ENCODE measurements at regions not wholly inside any gene's neighbourhood (a gene's known extent, or its start where the extent isn't known, plus 50 kb on each side); places are given as distances from the start of the nearest gene placed in this dataset.

DNA sequence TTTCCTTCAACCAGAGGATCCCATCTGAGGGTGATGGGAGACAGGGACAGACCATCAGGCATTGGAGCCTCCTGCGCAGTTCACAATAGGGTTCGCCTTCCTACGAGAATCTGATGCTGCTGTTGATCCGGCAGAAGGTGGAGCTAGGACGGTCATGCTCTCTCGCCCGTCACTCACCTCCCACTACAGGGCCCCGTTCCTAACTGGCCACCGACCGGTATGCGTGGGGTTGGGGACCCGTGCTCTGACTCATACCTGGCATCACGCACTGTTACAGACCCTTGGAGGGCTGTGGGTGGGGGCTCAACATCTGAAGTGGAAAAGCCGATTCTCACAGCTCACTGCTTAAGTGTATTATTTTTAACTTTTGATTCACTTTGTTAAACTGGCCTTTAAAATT lies 402.3 kb downstream of the BRD1 start:
- Mint-ChIP-seq H3K27me3 (peaks cover 0 to 29% (median 9%) of the 10 kb centered on the region in 5 donors), H3K4me3 (no peak overlapping the region)

GRCh38 chr22:49424893-49425270 lies 402.8 kb downstream of the BRD1 start:
- no peak for ATAC-seq
- Mint-ChIP-seq H3K36me3 (peaks cover 0 to 8% (median 0%) of the 10 kb centered on the region in 3 donors), H3K27me3 (peaks cover 0 to 29% (median 10%) of the 10 kb centered on the region in 5 donors), H3K27ac (peak overlapping the region in 1 of 10 donors; percentile 37), H3K4me3 (no peak overlapping the region), H3K4me1 (no peaks in the 10 kb centered on the region), H3K9me3 (peaks cover 0 to 15% (median 8%) of the 10 kb centered on the region in 9 donors)
- DNase-seq, result no peak
- POLR2A ChIA-PET, result no interaction called here

More for the DNA sequence above, 402.3 kb downstream of the BRD1 start:
- POLR2A ChIA-PET, result no interaction called here
- H3K4me1 Mint-ChIP-seq, result no peaks in the 10 kb centered on the region
- no peak for DNase-seq
- peaks cover 0 to 15% (median 8%) of the 10 kb centered on the region in 9 donors for H3K9me3 Mint-ChIP-seq
- no peak for ATAC-seq
- peaks cover 0 to 8% (median 0%) of the 10 kb centered on the region in 3 donors for H3K36me3 Mint-ChIP-seq
- H3K27ac Mint-ChIP-seq, result no peak overlapping the region

DNA sequence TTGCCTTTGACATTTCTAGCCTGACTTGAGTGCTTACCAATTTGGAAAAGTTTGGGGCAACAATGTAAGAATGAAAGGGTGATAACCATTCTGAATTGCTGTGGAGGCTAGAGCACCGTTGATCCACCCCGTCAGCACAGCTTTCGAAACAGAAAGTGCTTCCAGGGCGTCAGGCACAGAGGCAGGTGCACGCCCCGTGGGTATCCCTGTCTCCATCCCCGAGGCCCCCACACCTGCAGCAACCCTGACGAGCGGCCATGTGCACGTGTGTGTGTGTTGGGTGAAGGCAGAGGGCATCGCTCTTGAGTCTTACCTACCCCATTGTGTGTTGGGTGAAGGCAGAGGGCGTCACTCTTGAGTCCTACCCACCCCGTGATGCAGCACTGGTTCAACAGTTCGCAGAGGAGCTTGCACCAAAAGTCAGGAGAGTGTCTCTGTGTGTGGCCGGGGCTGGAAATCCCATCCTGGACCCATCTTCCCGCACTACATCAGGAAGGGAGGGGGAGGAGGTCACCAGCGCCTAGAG lies 404.5 kb downstream of the BRD1 start:
- Mint-ChIP-seq H3K36me3 (peaks cover 0 to 8% (median 0%) of the 10 kb centered on the region in 3 donors), H3K27me3 (peaks cover 3 to 27% (median 13%) of the 10 kb centered on the region in 5 donors), H3K4me3 (no peak overlapping the region), H3K4me1 (no peaks in the 10 kb centered on the region), H3K27ac (no peak overlapping the region), H3K9me3 (peaks cover 0 to 15% (median 8%) of the 10 kb centered on the region in 9 donors)
- POLR2A ChIA-PET, result no interaction called here
- DNase-seq (no peak), ATAC-seq (no peak)

DNA sequence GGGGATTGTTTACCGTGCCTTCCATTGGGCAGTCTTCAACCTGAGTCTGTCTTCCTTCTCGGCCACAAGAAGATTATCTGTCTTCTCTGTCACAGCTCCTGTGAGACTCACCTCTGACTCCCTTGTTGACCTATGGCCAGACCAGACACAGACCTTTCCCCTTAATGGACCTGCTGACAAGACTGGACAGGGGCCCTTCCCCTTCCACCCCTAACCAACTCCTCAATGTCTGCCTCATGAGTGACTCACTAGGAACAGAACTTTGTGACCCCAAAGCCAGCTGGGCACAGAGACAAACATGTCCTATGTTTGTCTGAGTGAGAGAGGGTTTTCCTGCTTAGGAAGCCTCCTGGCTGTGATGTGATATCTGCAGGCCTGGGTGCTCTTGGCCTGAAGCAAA lies 405.0 kb downstream of the BRD1 start:
- H3K36me3 Mint-ChIP-seq, result peaks cover 0 to 8% (median 0%) of the 10 kb centered on the region in 3 donors
- H3K4me3 Mint-ChIP-seq, result no peak overlapping the region
- ATAC-seq (no peak), DNase-seq (no peak)
- peaks cover 3 to 25% (median 9%) of the 10 kb centered on the region in 5 donors for H3K27me3 Mint-ChIP-seq
- H3K4me1 Mint-ChIP-seq, result no peaks in the 10 kb centered on the region
- POLR2A ChIA-PET, result no interaction called here
- no peak overlapping the region for H3K27ac Mint-ChIP-seq
- peaks cover 0 to 15% (median 8%) of the 10 kb centered on the region in 9 donors for H3K9me3 Mint-ChIP-seq

DNA sequence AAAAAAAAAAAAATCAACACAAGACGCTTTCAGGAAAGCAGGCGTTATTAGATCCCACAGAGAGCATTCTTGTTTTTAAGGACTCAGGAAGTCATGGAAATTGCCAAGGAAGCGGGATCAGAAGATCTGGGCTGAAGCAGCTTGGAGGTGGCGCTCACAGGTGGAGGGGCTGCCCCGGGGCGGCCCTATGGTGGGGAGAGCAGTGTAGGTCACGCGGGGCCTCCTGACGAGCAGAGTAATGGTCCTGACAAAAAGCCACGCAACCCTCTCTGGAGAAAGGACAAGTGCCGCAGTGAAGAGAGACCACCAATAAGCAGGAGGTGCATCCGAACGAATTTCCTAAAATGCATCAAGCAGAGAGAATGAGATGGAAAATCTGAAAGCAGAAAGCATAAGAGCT lies 407.0 kb downstream of the BRD1 start:
- H3K4me1 Mint-ChIP-seq, result no peaks in the 10 kb centered on the region
- POLR2A ChIA-PET, result no interaction called here
- DNase-seq, result no peak

DNA sequence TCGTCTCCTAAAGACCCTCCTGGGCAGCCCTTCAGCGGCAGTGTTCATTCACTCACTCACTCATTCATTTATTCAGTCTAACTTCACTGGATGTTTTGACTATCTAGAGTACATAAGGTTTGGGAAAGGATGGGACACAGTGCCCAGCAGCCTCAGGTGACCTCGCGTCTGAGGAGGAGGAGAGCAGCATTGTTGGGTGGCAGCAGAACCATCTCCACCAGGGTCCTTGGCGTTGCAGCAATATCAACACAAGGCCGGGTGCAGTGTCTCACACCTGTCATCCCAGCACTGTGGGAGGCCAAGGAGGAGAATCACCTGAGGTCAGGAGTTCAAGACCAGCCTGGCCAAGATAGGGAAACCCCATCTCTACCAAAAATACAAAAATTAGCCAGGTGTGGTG lies 408.0 kb downstream of the BRD1 start:
- ATAC-seq, result no peak
- peaks cover 0 to 15% (median 8%) of the 10 kb centered on the region in 9 donors for H3K9me3 Mint-ChIP-seq
- no peak overlapping the region for H3K27ac Mint-ChIP-seq
- peaks cover 5 to 34% (median 9%) of the 10 kb centered on the region in 5 donors for H3K27me3 Mint-ChIP-seq
- DNase-seq, result no peak
- POLR2A ChIA-PET, result no interaction called here
- no peaks in the 10 kb centered on the region for H3K4me1 Mint-ChIP-seq
- peaks cover 0 to 8% (median 0%) of the 10 kb centered on the region in 3 donors for H3K36me3 Mint-ChIP-seq
- H3K4me3 Mint-ChIP-seq, result no peak overlapping the region

More for the DNA sequence above, 407.0 kb downstream of the BRD1 start:
- H3K27me3 Mint-ChIP-seq, result peaks cover 5 to 34% (median 9%) of the 10 kb centered on the region in 5 donors
- H3K9me3 Mint-ChIP-seq, result peaks cover 0 to 15% (median 8%) of the 10 kb centered on the region in 9 donors
- H3K36me3 Mint-ChIP-seq, result peaks cover 0 to 8% (median 0%) of the 10 kb centered on the region in 3 donors
- H3K4me3 Mint-ChIP-seq, result no peak overlapping the region
- no peak for ATAC-seq
- no peak overlapping the region for H3K27ac Mint-ChIP-seq

DNA sequence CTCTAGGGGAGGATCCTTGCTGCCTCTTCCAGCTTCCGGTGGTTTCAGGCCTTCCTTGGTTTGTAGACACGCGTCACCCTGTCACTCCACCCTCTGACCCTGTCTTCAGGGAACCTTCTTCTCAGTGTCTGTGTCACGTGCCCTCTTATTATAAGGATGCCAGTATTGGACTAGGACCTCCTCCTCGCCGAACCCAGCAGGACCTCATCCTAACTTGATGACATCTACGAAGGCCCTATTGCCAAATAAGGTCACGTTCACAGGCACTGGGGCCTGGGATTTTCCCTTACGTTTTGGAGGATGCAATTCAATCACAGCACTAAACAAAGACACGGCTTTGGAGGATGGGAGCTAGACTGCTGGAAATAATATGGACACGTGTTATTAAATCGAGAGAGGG lies 408.7 kb downstream of the BRD1 start:
- no peaks in the 10 kb centered on the region for H3K4me1 Mint-ChIP-seq
- H3K4me3 Mint-ChIP-seq, result no peak overlapping the region
- H3K27ac Mint-ChIP-seq, result no peak overlapping the region
- ATAC-seq (no peak), DNase-seq (no peak)
- H3K27me3 Mint-ChIP-seq, result peaks cover 5 to 34% (median 8%) of the 10 kb centered on the region in 5 donors
- POLR2A ChIA-PET, result no interaction called here
- H3K9me3 Mint-ChIP-seq, result peaks cover 0 to 15% (median 8%) of the 10 kb centered on the region in 9 donors
- peaks cover 0 to 8% (median 0%) of the 10 kb centered on the region in 3 donors for H3K36me3 Mint-ChIP-seq

GRCh38 chr22:49418341-49418894 lies 409.3 kb downstream of the BRD1 start:
- Mint-ChIP-seq H3K4me1 (no peaks in the 10 kb centered on the region), H3K9me3 (peaks cover 0 to 15% (median 8%) of the 10 kb centered on the region in 9 donors), H3K4me3 (peak overlapping the region in 1 of 10 donors; percentile 6), H3K27ac (no peak overlapping the region), H3K27me3 (peaks cover 5 to 34% (median 8%) of the 10 kb centered on the region in 5 donors), H3K36me3 (peaks cover 0 to 8% (median 0%) of the 10 kb centered on the region in 3 donors)
- POLR2A ChIA-PET, result no interaction called here
- no peak for DNase-seq
- ATAC-seq, result no peak

DNA sequence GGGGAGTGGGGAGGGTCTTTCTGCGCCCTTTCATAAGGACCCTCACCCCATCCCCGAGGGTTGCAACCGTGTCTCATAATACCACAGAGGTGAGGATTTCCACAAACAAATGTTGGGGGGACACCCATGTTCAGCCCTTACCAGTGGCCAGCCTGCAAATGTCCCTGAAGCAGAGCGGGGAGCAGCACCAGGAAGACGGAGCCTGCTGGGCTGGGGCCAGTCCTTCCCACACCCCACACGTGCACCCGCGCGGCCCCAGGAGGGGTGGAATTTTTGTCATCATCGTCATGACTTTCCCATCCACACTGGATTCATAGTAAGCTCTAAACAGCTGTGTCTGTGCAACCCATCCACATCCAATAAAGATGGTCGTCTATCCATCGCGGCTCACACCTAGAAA lies 409.8 kb downstream of the BRD1 start:
- POLR2A ChIA-PET, result no interaction called here
- Mint-ChIP-seq H3K27me3 (peaks cover 5 to 34% (median 8%) of the 10 kb centered on the region in 5 donors), H3K4me1 (no peaks in the 10 kb centered on the region), H3K9me3 (peaks cover 0 to 14% (median 8%) of the 10 kb centered on the region in 9 donors), H3K36me3 (peaks cover 0 to 8% (median 0%) of the 10 kb centered on the region in 3 donors), H3K27ac (peak overlapping the region in 1 of 10 donors; percentile 40), H3K4me3 (no peak overlapping the region)
- no peak for ATAC-seq
- no peak for DNase-seq

DNA sequence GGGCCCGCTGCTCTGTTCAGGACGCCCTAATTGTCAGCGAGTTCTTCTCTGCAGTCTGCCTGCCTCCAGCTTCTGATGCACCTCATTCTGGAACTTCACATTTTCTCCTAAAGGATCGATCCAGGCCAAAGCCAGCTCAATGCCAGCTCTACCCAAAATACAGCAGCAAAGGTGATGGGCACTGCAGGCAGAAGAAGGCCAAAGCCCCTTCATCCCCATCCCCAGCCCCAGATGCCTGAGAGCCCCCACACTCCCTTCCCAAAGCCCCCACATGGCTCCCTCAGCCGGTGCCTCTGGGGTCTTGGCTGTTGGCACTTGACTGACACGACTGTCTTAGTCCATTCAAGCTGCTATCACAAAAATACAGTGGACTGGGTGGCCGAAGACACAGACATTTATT lies 410.3 kb downstream of the BRD1 start:
- peaks cover 0 to 8% (median 0%) of the 10 kb centered on the region in 3 donors for H3K36me3 Mint-ChIP-seq
- no peak for DNase-seq
- H3K27me3 Mint-ChIP-seq, result peaks cover 5 to 34% (median 7%) of the 10 kb centered on the region in 5 donors

GRCh38 chr22:49415151-49415951 lies 412.3 kb downstream of the BRD1 start:
- Mint-ChIP-seq H3K27me3 (peaks cover 5 to 36% (median 9%) of the 10 kb centered on the region in 5 donors), H3K36me3 (no peaks in the 10 kb centered on the region), H3K4me3 (no peak overlapping the region), H3K27ac (no peak overlapping the region), H3K9me3 (peaks cover 0 to 5% (median under 1%) of the 10 kb centered on the region in 9 donors), H3K4me1 (no peaks in the 10 kb centered on the region)
- no peak for ATAC-seq
- POLR2A ChIA-PET, result no interaction called here
- DNase-seq, result no peak

More for the DNA sequence above, 410.3 kb downstream of the BRD1 start:
- H3K27ac Mint-ChIP-seq, result no peak overlapping the region
- peaks cover 0 to 12% (median 8%) of the 10 kb centered on the region in 9 donors for H3K9me3 Mint-ChIP-seq
- POLR2A ChIA-PET, result no interaction called here
- no peak for ATAC-seq
- no peaks in the 10 kb centered on the region for H3K4me1 Mint-ChIP-seq
- no peak overlapping the region for H3K4me3 Mint-ChIP-seq

- no peak for ATAC-seq
- no peaks in the 10 kb centered on the region for H3K4me1 Mint-ChIP-seq
- POLR2A ChIA-PET, result interaction anchor here (0.6 kb wide), 1 partner anchor 906 kb away, joined by 3 read pairs; no protein-coding TSS in a partner anchor
These were observed 414.1 kb downstream of the BRD1 start for GRCh38 chr22:49413551-49413950.

DNA sequence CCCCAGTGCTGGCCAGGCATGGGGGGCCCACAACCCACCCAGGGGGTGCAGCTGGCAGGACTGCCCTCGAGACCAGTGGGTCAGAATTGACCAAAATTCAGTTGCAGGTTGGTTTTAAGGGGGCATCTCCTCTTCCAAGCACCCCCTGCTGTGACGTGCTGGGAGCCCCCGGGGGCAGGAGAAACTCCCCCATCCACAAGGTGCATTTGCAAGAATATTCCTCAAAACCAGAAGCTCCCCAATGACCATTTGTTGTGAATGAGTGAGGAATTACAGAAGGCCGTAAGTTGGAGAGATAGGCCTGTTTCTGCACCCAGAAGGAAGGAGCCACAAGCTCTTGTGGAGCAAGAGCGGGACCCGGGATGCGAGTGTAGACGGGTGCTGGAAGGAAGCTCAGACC lies 414.5 kb downstream of the BRD1 start:
- ATAC-seq (no peak), DNase-seq (no peak)
- Mint-ChIP-seq H3K4me1 (no peaks in the 10 kb centered on the region), H3K4me3 (no peak overlapping the region), H3K27me3 (peaks cover 3 to 35% (median 11%) of the 10 kb centered on the region in 5 donors), H3K9me3 (peaks cover 3 to 17% (median 11%) of the 10 kb centered on the region in 9 donors), H3K27ac (no peak overlapping the region), H3K36me3 (peaks cover 0 to 10% (median 0%) of the 10 kb centered on the region in 3 donors)
- POLR2A ChIA-PET, result no interaction called here

More at GRCh38 chr22:49413551-49413950, 414.1 kb downstream of the BRD1 start:
- H3K27me3 Mint-ChIP-seq, result peaks cover 3 to 33% (median 11%) of the 10 kb centered on the region in 5 donors
- no peak for DNase-seq
- peaks cover 0 to 10% (median 0%) of the 10 kb centered on the region in 3 donors for H3K36me3 Mint-ChIP-seq
- no peak overlapping the region for H3K4me3 Mint-ChIP-seq
- H3K9me3 Mint-ChIP-seq, result peaks cover 3 to 17% (median 11%) of the 10 kb centered on the region in 9 donors
- H3K27ac Mint-ChIP-seq, result no peak overlapping the region

Measured in naive thymus-derived CD8-positive, alpha-beta T cell (primary cell).